Lower leg skin (tissue), 4 donors: ENCODE measurements at regions not wholly inside any gene's neighbourhood (a gene's known extent, or its start where the extent isn't known, plus 50 kb on each side); places are given as distances from the start of the nearest gene placed in this dataset.

Source experiments
- DNase-seq, 2 donors: peaks; one replicate each; pipeline ENCODE4 v3.0.0-alpha.2; 2019; ENCODE audit warnings: low spot score in 2 of 2
- H3K4me3 ChIP-seq: fragments of 200-600 bp; sonication (generic); 2 replicates; pipeline ENCODE4 v1.5.1; 2017; ENCODE audit warnings: mild to moderate bottlenecking, low read depth; ENCODE audit not compliant: poor library complexity, severe bottlenecking
- POLR2A ChIP-seq, 2 donors: fragments of 450-650 bp; IDR thresholded peaks; one replicate each; pipeline ENCODE4 v1.6.1; 2016 to 2017; ENCODE audit warnings: antibody characterized with exemption in 2 of 2, mild to moderate bottlenecking in 1 of 2, moderate library complexity in 1 of 2
- WGBS, 2 donors: methylation state at CpG; one replicate each; pipeline ENCODE4 v1.1.5; 2018; 5-methylcytosine and 5-hydroxymethylcytosine counted together
- intact Hi-C: fragments of 100-400 bp; cut with DNase I; formaldehyde crosslinking; loops from one replicate; pipeline ENCODE4 v1.15.0; 2023; ENCODE audit warnings: low total_unique reads
- TF ChIP-seq, protein P1 (sequence below), 3 donors: fragments of 450-650 bp; IDR thresholded peaks; one replicate each; pipeline ENCODE4 v1.5.1; 2016; ENCODE audit warnings: antibody characterized with exemption in 3 of 3, mild to moderate bottlenecking in 3 of 3, moderate library complexity in 2 of 3

- intact Hi-C loops: no loop called here
- no peak for DNase-seq
- WGBS, 2 donors: 44 to 45% methylated on average over 3 of the region's 3 CpGs
- no peak for TF ChIP-seq POLR2A (IDR thresholded peaks at IDR 0.05)
- TF ChIP-seq, protein P1, sequence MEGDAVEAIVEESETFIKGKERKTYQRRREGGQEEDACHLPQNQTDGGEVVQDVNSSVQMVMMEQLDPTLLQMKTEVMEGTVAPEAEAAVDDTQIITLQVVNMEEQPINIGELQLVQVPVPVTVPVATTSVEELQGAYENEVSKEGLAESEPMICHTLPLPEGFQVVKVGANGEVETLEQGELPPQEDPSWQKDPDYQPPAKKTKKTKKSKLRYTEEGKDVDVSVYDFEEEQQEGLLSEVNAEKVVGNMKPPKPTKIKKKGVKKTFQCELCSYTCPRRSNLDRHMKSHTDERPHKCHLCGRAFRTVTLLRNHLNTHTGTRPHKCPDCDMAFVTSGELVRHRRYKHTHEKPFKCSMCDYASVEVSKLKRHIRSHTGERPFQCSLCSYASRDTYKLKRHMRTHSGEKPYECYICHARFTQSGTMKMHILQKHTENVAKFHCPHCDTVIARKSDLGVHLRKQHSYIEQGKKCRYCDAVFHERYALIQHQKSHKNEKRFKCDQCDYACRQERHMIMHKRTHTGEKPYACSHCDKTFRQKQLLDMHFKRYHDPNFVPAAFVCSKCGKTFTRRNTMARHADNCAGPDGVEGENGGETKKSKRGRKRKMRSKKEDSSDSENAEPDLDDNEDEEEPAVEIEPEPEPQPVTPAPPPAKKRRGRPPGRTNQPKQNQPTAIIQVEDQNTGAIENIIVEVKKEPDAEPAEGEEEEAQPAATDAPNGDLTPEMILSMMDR (IDR thresholded peaks at IDR 0.05): no peak
- H3K4me3 ChIP-seq: no peak overlapping the region
These were observed 1281.9 kb upstream of the PIK3C3 start for GRCh38 chr18:40673150-40673549.

- H3K4me3 ChIP-seq: no peak overlapping the region
- WGBS, 2 donors: 82 to 85% methylated on average over 4 of the region's 4 CpGs
- no peak for TF ChIP-seq POLR2A (IDR thresholded peaks at IDR 0.05)
- TF ChIP-seq, protein P1 (IDR thresholded peaks at IDR 0.05): no peak
- intact Hi-C loops: no loop called here
- no peak for DNase-seq
These were observed 1282.4 kb upstream of the PIK3C3 start for GRCh38 chr18:40672590-40672989.

- intact Hi-C loops: no loop called here
- 51% methylated on average over 8 of the region's 8 CpGs for WGBS, 2 donors
- no peak for TF ChIP-seq POLR2A (IDR thresholded peaks at IDR 0.05)
- TF ChIP-seq, protein P1 (IDR thresholded peaks at IDR 0.05): no peak
- no peak overlapping the region for H3K4me3 ChIP-seq
- no peak for DNase-seq
These were observed 1284.2 kb upstream of the PIK3C3 start for GRCh38 chr18:40670668-40671375.

DNA sequence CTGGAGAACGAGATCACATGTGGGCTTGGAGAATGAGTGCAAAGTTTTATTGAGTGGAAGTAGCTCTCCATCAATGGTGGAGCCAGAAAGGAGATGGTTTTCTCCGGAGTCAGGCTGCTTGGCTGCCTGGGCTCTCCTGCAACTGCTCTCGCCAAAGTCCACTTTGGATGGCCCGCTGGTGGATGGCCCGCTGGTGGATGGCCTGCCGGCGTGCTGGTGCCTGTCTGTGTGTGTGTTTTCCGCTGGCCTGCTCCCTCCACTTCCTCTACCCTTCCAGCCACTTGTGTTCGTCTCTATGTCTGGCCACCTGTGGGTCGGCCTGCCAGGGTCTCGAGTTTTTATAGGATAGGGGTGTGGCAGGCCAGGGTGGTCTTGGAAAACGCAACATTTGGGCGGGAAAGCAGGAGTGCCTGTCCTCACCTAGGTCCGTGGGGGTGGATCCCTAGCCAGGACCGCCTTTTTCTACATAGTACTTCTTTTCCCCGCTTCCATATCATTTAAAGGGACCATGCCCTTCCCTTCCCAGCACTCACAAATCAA is 1292.1 kb upstream of the PIK3C3 start:
- 87 to 91% methylated on average over 15 to 16 of the region's 16 CpGs for WGBS, 2 donors
- H3K4me3 ChIP-seq: no peak overlapping the region
- TF ChIP-seq POLR2A (IDR thresholded peaks at IDR 0.05): no peak
- TF ChIP-seq, protein P1 (IDR thresholded peaks at IDR 0.05): no peak
- peak in 1 of 2 donors; percentile 78 for DNase-seq
- intact Hi-C loops: no loop called here

DNA sequence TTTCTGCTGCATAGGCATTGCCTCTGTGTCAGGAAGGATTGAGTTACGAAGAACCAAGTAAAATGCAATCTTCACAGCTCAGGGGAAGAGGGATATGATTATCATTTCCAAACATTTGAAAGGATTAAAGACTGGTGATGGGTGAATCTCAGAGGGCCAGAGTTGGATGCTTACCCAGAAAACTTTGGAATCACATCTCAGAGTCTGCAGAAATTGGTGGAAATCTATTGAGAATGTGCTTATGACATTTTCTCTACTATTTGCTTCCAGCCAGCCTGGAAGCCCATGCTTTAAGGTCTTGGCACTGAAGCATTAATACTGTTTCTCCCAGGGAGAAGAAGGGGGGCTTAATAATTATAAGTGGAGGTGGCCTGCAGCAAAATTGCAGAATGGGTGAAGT is 1301.4 kb upstream of the PIK3C3 start:
- WGBS, 2 donors: 63 to 68% methylated on average over 1 of the region's 1 CpG
- DNase-seq: no peak

More for the DNA sequence above, 1301.4 kb upstream of the PIK3C3 start:
- intact Hi-C loops: no loop called here
- TF ChIP-seq POLR2A (IDR thresholded peaks at IDR 0.05): no peak
- TF ChIP-seq, protein P1 (IDR thresholded peaks at IDR 0.05): no peak
- no peak overlapping the region for H3K4me3 ChIP-seq
